ENCODE measurements at regions not wholly inside any gene's neighbourhood (a gene's known extent, or its start where the extent isn't known, plus 50 kb on each side); places are given as distances from the start of the nearest gene placed in this dataset.
"Not testable (repeated sequence)": the region's sequence is repeated elsewhere in the genome, so short reads cannot be mapped to it uniquely, and the experiment has no call there.

DNA sequence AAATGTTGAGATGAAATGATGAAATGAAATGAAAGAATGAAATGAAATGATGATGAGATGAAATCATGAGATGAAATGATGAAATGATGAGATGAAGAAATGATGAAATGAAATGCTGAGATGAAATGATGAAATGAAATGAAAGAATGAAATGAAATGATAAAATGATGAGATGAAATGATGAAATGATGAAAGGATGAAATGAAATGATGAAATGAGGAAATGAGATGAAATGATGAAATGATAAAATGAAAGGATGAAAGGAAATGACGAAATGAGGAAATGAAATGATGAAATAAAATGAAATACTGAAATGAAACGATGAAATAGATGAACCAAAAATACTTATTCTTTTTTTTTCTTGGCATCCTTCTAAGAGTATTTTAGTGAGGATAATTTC, 1349.1 kb downstream of the TP53TG3F start:
- H2AFZ ChIP-seq (ENCODE audit: insufficient read depth, low read depth, low read length, poor library complexity, severe bottlenecking); ATAC-seq (ENCODE audit: low read depth): not testable (repeated sequence)

More for the DNA sequence above, 1349.1 kb downstream of the TP53TG3F start:
- H4K20me1 ChIP-seq (ENCODE audit: control insufficient read depth, insufficient read depth, low read length, poor library complexity, severe bottlenecking); CTCF ChIA-PET; H3K4me3 ChIP-seq (ENCODE audit: control extremely low read depth in 1 of 5, extremely low read depth in 1 of 5, insufficient read depth in 1 of 5, low read depth in 2 of 5, low read length in 4 of 5); H3K27me3 ChIP-seq (replicated peaks in 1 of 4; ENCODE audit: control extremely low read depth in 1 of 4, control insufficient read depth in 3 of 4, insufficient read depth in 4 of 4, low read length in 3 of 4); H3K27me3 Mint-ChIP-seq; intact Hi-C loops (cut with micrococcal nuclease); H3K4me2 ChIP-seq (replicated peaks; ENCODE audit: low read depth, low read length, poor library complexity, severe bottlenecking); H3K9me3 ChIP-seq (ENCODE audit: control extremely low read depth in 1 of 3, control insufficient read depth in 2 of 3, insufficient read depth in 1 of 3, low read length in 2 of 3); H3K4me1 ChIP-seq (ENCODE audit: control insufficient read depth in 2 of 2, insufficient read depth in 2 of 2, low read length in 2 of 2); H3K79me2 ChIP-seq (ENCODE audit: control insufficient read depth, insufficient read depth, low read length); DNase-seq; H3K27ac ChIP-seq (ENCODE audit: low read length in 2 of 2); POLR2A ChIA-PET; H3K9ac ChIP-seq (ENCODE audit: low read length); H3K4me3 Mint-ChIP-seq; H3K36me3 ChIP-seq (replicated peaks in 1 of 2; ENCODE audit: control extremely low read depth in 1 of 2, control insufficient read depth in 1 of 2, extremely low read depth in 1 of 2, insufficient read depth in 2 of 2, low read length in 1 of 2); H3K27ac Mint-ChIP-seq; H3K4me1 Mint-ChIP-seq; H3K9me3 Mint-ChIP-seq (ENCODE audit: insufficient read depth): not testable (repeated sequence)
- WGBS (ENCODE audit: insufficient coverage): no CpG with 5 or more reads among the region's 2 CpGs

Data from B cell (primary cell).